ENCODE measurements at regions not wholly inside any gene's neighbourhood (a gene's known extent, or its start where the extent isn't known, plus 50 kb on each side); places are given as distances from the start of the nearest gene placed in this dataset.

GRCh38 chr2:37472959-37473358, 128.5 kb downstream of the QPCT start:
- DNase-seq: no peak

- no peak for DNase-seq
These were observed 132.0 kb downstream of the QPCT start for GRCh38 chr2:37476411-37476810.

- no peak for DNase-seq
These were observed 133.5 kb downstream of the QPCT start for GRCh38 chr2:37477921-37478320.

- DNase-seq: no peak
These were observed 136.8 kb downstream of the QPCT start for GRCh38 chr2:37481244-37481643.

- no peak for DNase-seq
These were observed 144.6 kb downstream of the QPCT start for GRCh38 chr2:37489041-37489456.

- no peak for DNase-seq
These were observed 145.1 kb downstream of the QPCT start for GRCh38 chr2:37489536-37489935.

GRCh38 chr2:37493425-37493824, 149.0 kb downstream of the QPCT start:
- DNase-seq: no peak

GRCh38 chr2:37499113-37499512, 154.7 kb downstream of the QPCT start:
- DNase-seq: no peak

GRCh38 chr2:37500031-37500430, 155.6 kb downstream of the QPCT start:
- no peak for DNase-seq

GRCh38 chr2:37501113-37501512, 156.7 kb downstream of the QPCT start:
- no peak for DNase-seq

GRCh38 chr2:37506407-37507050, 162.1 kb downstream of the QPCT start:
- no peak for DNase-seq

GRCh38 chr2:37507051-37507410, 162.6 kb downstream of the QPCT start:
- DNase-seq: no peak

GRCh38 chr2:37507703-37508102, 163.3 kb downstream of the QPCT start:
- no peak for DNase-seq

- DNase-seq: no peak
These were observed 158.5 kb downstream of the CDC42EP3 start for GRCh38 chr2:37512971-37513370.

GRCh38 chr2:37523814-37524362, 147.6 kb downstream of the CDC42EP3 start:
- DNase-seq: no peak

GRCh38 chr2:37526323-37526722, 145.1 kb downstream of the CDC42EP3 start:
- DNase-seq: no peak

GRCh38 chr2:37526856-37527255, 144.6 kb downstream of the CDC42EP3 start:
- no peak for DNase-seq

GRCh38 chr2:37527361-37527760, 144.1 kb downstream of the CDC42EP3 start:
- no peak for DNase-seq

GRCh38 chr2:37529830-37530415, 141.5 kb downstream of the CDC42EP3 start:
- DNase-seq: no peak

GRCh38 chr2:37532503-37532902, 138.9 kb downstream of the CDC42EP3 start:
- DNase-seq: no peak

- no peak for DNase-seq
These were observed 134.1 kb downstream of the CDC42EP3 start for GRCh38 chr2:37537316-37537715.

- no peak for DNase-seq
These were observed 129.9 kb downstream of the CDC42EP3 start for GRCh38 chr2:37541516-37541915.

GRCh38 chr2:37543999-37544557, 127.4 kb downstream of the CDC42EP3 start:
- no peak for DNase-seq

- no peak for DNase-seq
These were observed 126.8 kb downstream of the CDC42EP3 start for GRCh38 chr2:37544591-37545031.

Data from GDM1 (cell line).